Activated naive CD8-positive, alpha-beta T cell treated with anti-CD3 and anti-CD28 coated beads, Interleukin-2, amount 50 U/mL, for 24 hours (primary cell): ENCODE measurements at regions not wholly inside any gene's neighbourhood (a gene's known extent, or its start where the extent isn't known, plus 50 kb on each side); places are given as distances from the start of the nearest gene placed in this dataset.
"Not testable (repeated sequence)": the region's sequence is repeated elsewhere in the genome, so short reads cannot be mapped to it uniquely, and the experiment has no call there.

ENCODE experiments used
- ATAC-seq: fragments of 150-1000 bp; cut with Tn5 transposase; one replicate; pipeline ENCODE4 v1.10.0; 2021
- DNase-seq: peaks from one replicate; pipeline ENCODE4 v3.0.0; 2021
- H3K27ac Mint-ChIP-seq: one replicate; pipeline ENCODE4 v1.8.0; 2021; ENCODE audit warnings: mild to moderate bottlenecking, mixed read lengths
- H3K27me3 Mint-ChIP-seq: one replicate; pipeline ENCODE4 v1.8.0; 2021; ENCODE audit warnings: mixed read lengths
- H3K36me3 Mint-ChIP-seq: one replicate; pipeline ENCODE4 v1.8.0; 2021; ENCODE audit warnings: low read depth, mixed read lengths
- H3K4me1 Mint-ChIP-seq: one replicate; pipeline ENCODE4 v1.8.0; 2021; ENCODE audit warnings: mixed read lengths
- H3K4me3 Mint-ChIP-seq: one replicate; pipeline ENCODE4 v1.8.0; 2021; ENCODE audit warnings: mild to moderate bottlenecking, moderate library complexity, mixed read lengths
- H3K9me3 Mint-ChIP-seq: one replicate; pipeline ENCODE4 v1.8.0; 2021; ENCODE audit warnings: mixed read lengths

DNA sequence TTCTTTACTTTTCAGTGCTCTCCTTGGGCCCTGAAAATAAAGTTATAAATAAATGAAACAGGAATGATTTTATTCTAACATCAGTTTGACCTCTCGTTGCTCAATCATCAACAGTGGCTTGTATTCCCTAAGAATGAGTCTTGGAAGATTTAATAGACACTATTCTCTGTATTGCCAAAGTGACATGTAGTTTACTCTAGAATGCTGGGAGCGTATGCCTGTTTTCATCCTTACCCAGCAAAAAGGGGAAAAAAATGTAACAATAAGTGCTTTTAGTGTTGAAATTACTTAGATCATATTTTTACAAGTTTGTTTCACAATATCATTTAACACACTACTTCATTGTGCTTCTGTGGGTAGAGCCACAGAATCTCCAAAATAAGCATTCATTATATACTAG is 240.6 kb upstream of the CWC22 start:
- ATAC-seq (no peak), DNase-seq (no peak)
- Mint-ChIP-seq H3K36me3 (no peaks in the 10 kb centered on the region), H3K27me3 (no peaks in the 10 kb centered on the region), H3K4me1 (no peaks in the 10 kb centered on the region), H3K4me3 (no peak overlapping the region), H3K9me3 (no peaks in the 10 kb centered on the region), H3K27ac (no peak overlapping the region)

DNA sequence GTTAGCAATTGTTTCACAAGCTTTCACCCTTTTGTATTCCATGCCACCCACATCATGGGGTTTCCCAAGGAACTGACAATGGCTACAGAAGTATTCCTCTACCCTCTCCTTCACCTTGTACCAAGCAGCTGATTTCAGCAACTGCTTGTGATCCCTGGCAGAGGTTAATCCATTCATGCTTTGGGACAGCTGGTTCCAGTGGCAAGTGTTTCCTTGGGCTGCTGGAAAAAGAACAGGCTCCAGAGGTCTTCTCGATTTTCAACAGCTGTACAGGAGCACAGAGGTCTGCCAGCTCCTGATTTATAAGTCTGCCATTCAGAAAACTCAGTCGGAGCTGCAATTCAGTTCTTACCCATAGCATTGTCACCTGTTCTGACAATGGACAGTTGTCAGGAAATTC is 239.2 kb upstream of the CWC22 start:
- Mint-ChIP-seq H3K9me3 (no peaks in the 10 kb centered on the region), H3K27ac (no peak overlapping the region), H3K27me3 (no peaks in the 10 kb centered on the region), H3K4me1 (no peaks in the 10 kb centered on the region), H3K36me3 (no peaks in the 10 kb centered on the region), H3K4me3 (no peak overlapping the region)
- no peak for DNase-seq
- ATAC-seq: no peak

DNA sequence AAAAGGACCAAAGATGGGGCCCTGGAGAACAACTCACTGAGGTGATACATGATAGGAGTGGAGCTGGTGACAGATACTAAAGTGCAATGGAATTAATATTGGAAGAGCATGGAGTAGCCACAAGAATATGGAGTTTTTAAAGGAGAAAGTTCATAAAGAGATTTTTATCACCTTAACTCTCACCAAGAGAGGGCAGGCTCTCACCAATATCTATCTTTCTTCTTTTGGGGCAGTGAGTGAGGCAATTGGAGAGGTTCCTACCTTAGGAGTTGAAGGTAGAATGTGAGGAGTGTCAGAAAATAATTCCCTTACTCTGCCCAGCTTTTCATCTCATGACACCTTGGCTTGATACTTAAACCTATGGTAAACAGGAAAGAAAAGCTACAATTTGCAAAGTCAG is 233.7 kb upstream of the CWC22 start:
- no peak for ATAC-seq
- H3K4me1 Mint-ChIP-seq: no peaks in the 10 kb centered on the region
- no peaks in the 10 kb centered on the region for H3K36me3 Mint-ChIP-seq
- no peak overlapping the region for H3K4me3 Mint-ChIP-seq
- no peak overlapping the region for H3K27ac Mint-ChIP-seq
- no peaks in the 10 kb centered on the region for H3K27me3 Mint-ChIP-seq
- H3K9me3 Mint-ChIP-seq: no peaks in the 10 kb centered on the region
- DNase-seq: no peak

DNA sequence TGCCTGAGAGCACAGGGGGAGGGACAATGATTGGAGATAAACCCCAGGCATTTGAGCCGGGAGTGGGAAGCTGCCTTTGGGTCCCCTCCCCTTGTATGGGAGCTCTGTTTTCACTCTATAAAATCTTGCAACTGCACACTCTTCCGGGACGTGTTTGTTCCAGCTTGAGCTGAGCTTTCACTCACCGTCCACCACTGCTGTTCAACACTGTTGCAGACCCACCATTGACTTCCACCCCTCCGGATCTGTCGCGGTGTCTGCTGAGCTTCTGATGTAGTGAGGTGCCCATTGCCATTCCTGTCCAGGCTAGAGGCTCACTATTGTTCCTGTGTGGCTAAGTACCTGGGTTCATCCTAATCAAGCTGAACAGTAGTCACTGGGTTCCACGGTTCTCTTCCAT is 231.6 kb upstream of the CWC22 start:
- no peaks in the 10 kb centered on the region for H3K36me3 Mint-ChIP-seq
- no peak for ATAC-seq
- no peak overlapping the region for H3K4me3 Mint-ChIP-seq
- no peaks in the 10 kb centered on the region for H3K27me3 Mint-ChIP-seq
- no peaks in the 10 kb centered on the region for H3K4me1 Mint-ChIP-seq
- no peak overlapping the region for H3K27ac Mint-ChIP-seq
- no peak for DNase-seq
- H3K9me3 Mint-ChIP-seq: no peaks in the 10 kb centered on the region

DNA sequence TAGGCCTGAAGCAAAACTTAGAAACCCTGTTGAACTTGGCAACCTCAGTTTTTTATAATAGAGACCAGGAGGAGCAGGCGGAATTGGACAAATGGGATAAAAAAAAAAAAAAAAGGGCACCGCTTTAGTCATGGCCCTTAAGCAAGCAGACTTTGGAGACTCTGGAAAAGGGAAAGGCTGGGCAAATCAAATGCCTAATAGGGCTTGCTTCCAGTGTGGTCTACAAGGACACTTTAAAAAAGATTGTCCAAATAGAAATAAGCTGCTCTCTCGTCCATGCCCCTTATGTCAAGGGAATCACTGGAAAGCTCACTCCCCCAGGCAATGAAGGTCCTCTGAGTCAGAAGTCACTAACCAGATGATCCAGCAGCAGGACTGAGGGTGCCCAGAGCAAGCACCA is 229.0 kb upstream of the CWC22 start:
- not testable (repeated sequence) for H3K36me3 Mint-ChIP-seq, H3K9me3 Mint-ChIP-seq, H3K27ac Mint-ChIP-seq, ATAC-seq, H3K27me3 Mint-ChIP-seq, H3K4me3 Mint-ChIP-seq, DNase-seq, H3K4me1 Mint-ChIP-seq

DNA sequence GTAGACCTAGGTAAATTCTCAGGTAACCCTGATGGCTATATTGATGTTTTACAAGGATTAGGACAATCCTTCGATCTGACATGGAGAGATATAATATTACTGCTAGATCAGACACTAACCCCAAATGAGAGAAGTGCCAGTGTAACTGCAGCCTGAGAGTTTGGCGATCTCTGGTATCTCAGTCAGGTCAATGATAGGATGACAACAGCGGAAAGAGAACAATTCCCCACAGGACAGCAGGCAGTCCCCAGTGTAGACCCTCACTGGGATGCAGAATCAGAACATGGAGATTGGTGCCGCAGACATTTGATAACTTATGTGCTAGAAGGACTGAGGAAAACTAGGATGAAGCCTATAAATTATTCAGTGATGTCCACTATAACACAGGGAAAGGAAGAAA is 228.4 kb upstream of the CWC22 start:
- H3K9me3 Mint-ChIP-seq, H3K27me3 Mint-ChIP-seq, H3K36me3 Mint-ChIP-seq, H3K4me1 Mint-ChIP-seq, H3K4me3 Mint-ChIP-seq, DNase-seq, ATAC-seq, H3K27ac Mint-ChIP-seq: not testable (repeated sequence)

DNA sequence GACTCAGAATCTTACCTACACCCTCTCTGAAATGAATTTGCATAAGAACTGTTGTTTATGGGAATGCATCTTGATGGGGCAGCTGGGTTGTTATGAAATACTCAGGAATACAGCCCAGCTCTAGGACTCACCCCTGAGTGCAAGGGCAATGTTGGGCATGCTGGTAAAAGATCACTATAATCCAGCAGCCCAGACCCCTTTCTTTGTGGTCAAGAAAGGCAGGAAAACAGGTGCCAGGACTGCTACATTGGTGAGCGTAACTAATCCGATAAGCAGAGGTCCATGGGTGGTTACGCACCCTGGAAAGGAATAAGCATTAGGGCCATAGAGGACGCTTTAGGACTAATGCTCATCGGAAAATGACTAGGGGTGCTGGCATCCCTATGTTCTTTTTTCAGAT is 227.9 kb upstream of the CWC22 start:
- H3K27ac Mint-ChIP-seq, H3K27me3 Mint-ChIP-seq, DNase-seq, H3K4me3 Mint-ChIP-seq, H3K9me3 Mint-ChIP-seq, H3K4me1 Mint-ChIP-seq, H3K36me3 Mint-ChIP-seq, ATAC-seq: not testable (repeated sequence)

DNA sequence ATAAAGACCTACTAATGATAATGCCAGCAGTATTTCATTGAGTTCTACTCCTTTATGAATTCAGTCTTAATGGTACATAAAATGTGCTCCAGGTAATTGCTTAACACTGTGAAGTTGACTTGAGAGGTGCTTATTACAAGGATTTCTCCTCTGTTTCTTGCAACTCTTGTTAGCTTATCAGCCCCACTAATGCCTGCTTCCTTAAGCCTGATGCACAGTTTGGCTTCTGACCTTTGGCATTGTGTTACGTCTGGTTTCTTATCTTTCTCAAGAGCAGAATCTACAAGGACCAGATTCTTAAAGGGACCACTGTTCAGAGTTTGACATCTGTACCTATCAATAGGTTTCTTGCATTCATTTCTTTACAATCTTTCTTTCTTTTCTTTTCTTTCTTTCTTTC is 223.9 kb upstream of the CWC22 start:
- DNase-seq (no peak), ATAC-seq (no peak)
- H3K27ac Mint-ChIP-seq: no peak overlapping the region
- H3K36me3 Mint-ChIP-seq: no peaks in the 10 kb centered on the region
- H3K9me3 Mint-ChIP-seq: no peaks in the 10 kb centered on the region
- no peaks in the 10 kb centered on the region for H3K27me3 Mint-ChIP-seq
- H3K4me1 Mint-ChIP-seq: no peaks in the 10 kb centered on the region
- no peak overlapping the region for H3K4me3 Mint-ChIP-seq

DNA sequence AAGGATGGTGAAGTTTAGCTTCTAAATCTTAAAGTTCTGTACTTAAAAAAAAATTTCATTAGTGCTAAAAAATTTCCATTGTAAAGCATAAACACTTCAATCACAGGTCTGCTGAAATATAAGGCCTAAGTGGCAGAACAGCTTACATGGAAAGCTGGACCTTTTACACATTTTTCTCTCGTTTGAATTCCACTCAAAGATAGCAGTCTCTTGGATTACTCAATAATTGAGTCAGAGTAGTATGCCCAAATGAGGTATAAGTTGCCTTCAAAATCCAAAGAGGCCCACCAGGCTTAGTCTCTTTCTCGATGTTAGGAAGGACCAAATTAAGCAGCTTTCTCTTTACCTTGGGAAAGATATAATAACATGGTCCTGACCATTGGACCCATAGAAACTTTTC is 220.4 kb upstream of the CWC22 start:
- no peak overlapping the region for H3K27ac Mint-ChIP-seq
- no peaks in the 10 kb centered on the region for H3K36me3 Mint-ChIP-seq
- H3K27me3 Mint-ChIP-seq: no peaks in the 10 kb centered on the region
- DNase-seq: no peak
- peaks cover 6% of the 10 kb centered on the region for H3K9me3 Mint-ChIP-seq
- no peak overlapping the region for H3K4me3 Mint-ChIP-seq
- no peak for ATAC-seq
- H3K4me1 Mint-ChIP-seq: no peaks in the 10 kb centered on the region

DNA sequence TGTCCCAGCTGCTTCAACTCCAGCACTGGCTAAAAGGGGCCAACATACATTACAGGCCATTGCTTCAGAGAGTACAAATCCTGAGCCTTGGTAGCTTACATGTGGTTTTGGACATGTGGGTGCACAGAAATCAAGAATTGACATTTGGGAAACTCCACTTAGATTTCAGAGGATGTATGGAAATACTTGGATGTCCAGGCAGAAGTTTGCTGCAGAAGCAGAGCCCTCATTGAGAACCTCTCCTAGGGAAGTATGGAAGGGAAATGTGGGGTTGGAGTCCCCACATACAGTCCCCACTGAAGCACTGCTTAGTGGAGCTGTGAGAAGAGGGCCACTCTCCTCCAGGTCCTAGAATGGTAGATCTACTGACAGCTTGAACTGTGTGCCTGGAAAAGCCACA is 218.0 kb upstream of the CWC22 start:
- Mint-ChIP-seq H3K27me3 (peaks cover 2% of the 10 kb centered on the region), H3K4me3 (no peak overlapping the region), H3K9me3 (peaks cover 6% of the 10 kb centered on the region), H3K36me3 (no peaks in the 10 kb centered on the region), H3K4me1 (no peaks in the 10 kb centered on the region), H3K27ac (no peak overlapping the region)
- DNase-seq (no peak), ATAC-seq (no peak)

DNA sequence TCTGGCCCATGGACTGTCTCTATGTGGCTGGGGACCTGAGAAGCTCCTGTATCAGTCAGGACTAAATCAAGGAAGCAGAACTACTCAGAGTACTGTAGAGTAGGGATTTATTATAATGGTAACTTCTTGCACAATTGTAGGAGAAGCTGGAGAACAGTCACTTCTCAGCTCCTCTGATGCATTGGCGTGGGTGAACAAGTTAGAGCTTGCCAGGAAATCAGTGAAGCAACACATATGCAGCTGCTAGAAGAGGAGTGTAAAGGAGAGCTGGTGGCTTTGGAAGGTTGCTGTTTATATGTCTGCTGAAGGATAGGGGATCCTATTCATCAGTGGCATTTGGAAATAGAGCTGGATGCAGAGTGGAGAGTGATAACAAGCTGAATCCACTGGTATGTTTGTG is 215.5 kb upstream of the CWC22 start:
- no peak for ATAC-seq
- Mint-ChIP-seq H3K4me1 (no peaks in the 10 kb centered on the region), H3K27ac (no peak overlapping the region), H3K4me3 (no peak overlapping the region), H3K27me3 (peaks cover 2% of the 10 kb centered on the region), H3K9me3 (peaks cover 6% of the 10 kb centered on the region), H3K36me3 (no peaks in the 10 kb centered on the region)
- no peak for DNase-seq

DNA sequence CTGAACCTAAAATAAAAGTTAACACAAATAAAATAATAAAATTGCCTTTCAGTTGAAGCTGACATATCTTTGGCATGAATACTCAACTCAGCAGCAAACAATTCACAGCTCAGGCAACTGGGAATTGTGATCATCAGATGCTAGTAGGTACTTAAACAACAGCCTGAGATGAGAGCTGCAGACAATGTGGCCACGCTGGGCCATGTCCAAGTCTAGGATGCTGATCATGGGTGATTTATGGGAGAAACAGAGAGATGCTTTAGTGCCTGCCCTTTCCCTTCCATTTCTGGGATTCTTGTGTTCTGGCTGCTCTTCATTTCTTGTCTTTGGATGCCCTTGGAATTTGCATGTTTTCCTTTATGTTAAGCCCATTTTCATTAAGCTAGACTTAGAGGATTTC is 212.4 kb upstream of the CWC22 start:
- no peak for ATAC-seq
- H3K4me3 Mint-ChIP-seq: no peak overlapping the region

DNA sequence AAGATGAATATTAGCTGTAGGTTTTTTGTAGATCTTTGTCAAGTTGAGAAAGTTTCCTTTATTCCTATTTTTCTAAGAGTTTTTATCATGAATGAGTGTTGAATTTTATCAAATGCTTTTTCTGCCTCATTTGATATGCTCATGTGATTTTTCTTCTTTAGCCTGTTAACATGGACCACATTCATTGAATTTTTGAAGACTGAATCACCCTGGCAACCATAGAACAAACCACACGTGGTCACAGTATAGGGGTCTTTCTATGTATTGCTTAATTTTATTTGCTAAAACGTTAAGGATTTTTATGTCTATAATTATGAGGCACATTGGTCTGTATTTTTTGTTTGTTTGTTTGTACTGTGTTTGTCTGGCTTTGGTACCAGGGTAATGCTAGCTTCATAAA is 201.7 kb upstream of the CWC22 start:
- ATAC-seq (no peak), DNase-seq (no peak)
- Mint-ChIP-seq H3K4me3 (no peak overlapping the region), H3K27ac (no peak overlapping the region), H3K4me1 (no peaks in the 10 kb centered on the region), H3K9me3 (no peaks in the 10 kb centered on the region), H3K36me3 (no peaks in the 10 kb centered on the region), H3K27me3 (peaks cover 3% of the 10 kb centered on the region)

More for the DNA sequence above, 212.4 kb upstream of the CWC22 start:
- no peaks in the 10 kb centered on the region for H3K4me1 Mint-ChIP-seq
- no peaks in the 10 kb centered on the region for H3K36me3 Mint-ChIP-seq
- H3K9me3 Mint-ChIP-seq: peaks cover 14% of the 10 kb centered on the region
- H3K27ac Mint-ChIP-seq: no peak overlapping the region
- DNase-seq: no peak
- H3K27me3 Mint-ChIP-seq: peaks cover 2% of the 10 kb centered on the region

DNA sequence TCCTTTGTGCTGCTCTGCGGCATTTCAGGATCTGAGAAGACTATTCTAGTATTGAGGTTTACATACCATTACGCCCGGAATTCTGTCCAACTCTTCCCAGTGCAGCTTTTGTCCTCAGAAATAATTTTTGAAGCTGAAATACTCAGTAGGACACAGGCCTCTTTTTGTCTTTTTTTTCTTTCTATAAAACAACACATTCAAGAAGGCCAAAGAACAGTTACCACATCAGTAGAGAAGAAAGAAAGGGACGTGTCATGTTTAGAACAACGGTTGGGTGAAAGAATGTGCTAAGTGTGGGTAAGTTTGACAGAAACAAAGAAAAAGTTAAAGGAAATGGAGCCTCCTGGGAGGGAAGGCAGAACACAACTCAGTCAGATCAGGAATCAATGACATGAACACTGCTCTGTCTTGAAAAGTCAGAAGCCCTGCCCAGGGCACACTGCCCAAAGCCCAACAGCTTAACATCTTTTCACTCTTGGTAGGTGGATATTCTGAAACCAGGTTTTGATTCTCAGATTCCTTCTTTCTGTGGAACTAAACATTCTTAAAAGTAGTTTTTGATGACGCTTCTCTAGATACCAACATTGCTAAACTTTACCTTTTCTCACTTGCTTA is 198.6 kb upstream of the CWC22 start:
- Mint-ChIP-seq H3K4me1 (no peaks in the 10 kb centered on the region), H3K36me3 (no peaks in the 10 kb centered on the region), H3K27ac (no peak overlapping the region), H3K9me3 (no peaks in the 10 kb centered on the region), H3K27me3 (peaks cover 6% of the 10 kb centered on the region), H3K4me3 (no peak overlapping the region)
- no peak for ATAC-seq
- no peak for DNase-seq

DNA sequence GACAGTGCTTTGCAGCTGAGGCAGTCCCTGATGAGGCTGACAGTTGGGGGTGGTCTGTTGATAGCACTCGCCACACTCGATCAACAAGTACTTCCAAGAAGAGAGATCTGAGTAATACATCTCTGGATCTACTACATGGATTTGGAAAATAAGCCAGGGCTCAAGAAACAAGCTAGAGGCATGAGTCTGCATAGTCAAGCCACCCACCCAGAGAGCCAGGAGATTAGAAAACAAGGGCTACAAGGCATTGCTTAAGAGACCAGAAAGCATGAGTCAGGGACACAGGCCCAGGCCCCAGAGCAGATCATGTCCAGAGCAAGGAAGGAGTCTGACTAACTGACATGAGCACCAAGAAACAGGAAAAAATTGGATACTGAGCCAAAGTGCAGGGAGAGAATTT is 196.9 kb upstream of the CWC22 start:
- DNase-seq: no peak
- H3K27ac Mint-ChIP-seq: no peak overlapping the region
- peaks cover 3% of the 10 kb centered on the region for H3K27me3 Mint-ChIP-seq
- no peaks in the 10 kb centered on the region for H3K4me1 Mint-ChIP-seq
- H3K36me3 Mint-ChIP-seq: no peaks in the 10 kb centered on the region
- no peak overlapping the region for H3K4me3 Mint-ChIP-seq
- no peaks in the 10 kb centered on the region for H3K9me3 Mint-ChIP-seq
- ATAC-seq: no peak

DNA sequence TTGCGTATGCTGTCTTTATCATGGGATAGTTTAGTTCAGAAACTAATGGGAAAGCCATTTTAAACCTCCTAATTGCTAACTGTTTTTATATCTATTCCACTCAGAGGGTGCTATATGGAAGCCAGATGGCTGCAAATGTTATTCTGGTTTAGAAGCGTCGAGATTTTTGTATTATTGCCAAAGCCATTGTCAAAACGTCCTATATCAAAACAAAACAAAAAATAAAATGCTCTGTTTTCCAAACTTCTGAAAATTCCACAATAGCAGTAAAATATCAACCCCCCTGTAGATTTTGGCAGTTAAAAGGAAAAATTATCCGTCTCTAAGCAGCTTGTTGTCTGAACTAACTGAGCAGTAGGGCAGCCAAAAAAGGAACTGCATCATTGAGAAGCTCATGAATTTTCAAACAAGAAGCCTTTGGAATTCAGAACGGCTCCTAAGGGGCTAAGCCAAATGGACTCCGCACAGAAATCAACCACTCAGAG is 195.4 kb upstream of the CWC22 start:
- H3K4me1 Mint-ChIP-seq: no peaks in the 10 kb centered on the region
- H3K36me3 Mint-ChIP-seq: no peaks in the 10 kb centered on the region
- peaks cover 3% of the 10 kb centered on the region for H3K27me3 Mint-ChIP-seq

More for the DNA sequence above, 195.4 kb upstream of the CWC22 start:
- ATAC-seq (no peak), DNase-seq (no peak)
- Mint-ChIP-seq H3K4me3 (no peak overlapping the region), H3K27ac (no peak overlapping the region), H3K9me3 (no peaks in the 10 kb centered on the region)
